GM12878 (cell line): ENCODE measurements at regions not wholly inside any gene's neighbourhood (a gene's known extent, or its start where the extent isn't known, plus 50 kb on each side); places are given as distances from the start of the nearest gene placed in this dataset.

Experiments
- EZH2 ChIP-seq: IDR thresholded peaks from 2 replicates; pipeline ENCODE4 v1.6.1; 2012; ENCODE audit warnings: low read depth, mild to moderate bottlenecking, control low read depth, inconsistent platforms, low read length, borderline replicate concordance; ENCODE audit not compliant: control insufficient read depth
- FOXK2 ChIP-seq: fragments of 450-650 bp; IDR thresholded peaks from 2 replicates; pipeline ENCODE4 v1.6.1; 2017; ENCODE audit warnings: mild to moderate bottlenecking, moderate library complexity
- NBN ChIP-seq: fragments of 450-650 bp; IDR thresholded peaks from 2 replicates; pipeline ENCODE4 v1.6.1; 2016
- TF ChIP-seq, protein P1 (sequence below), 3 experiments: IDR thresholded peaks in 2 of 3; conservative IDR thresholded peaks in 1 of 3; 2 replicates each; pipeline ENCODE4 v1.5.1; 2011; ENCODE audit warnings: low read depth in 3 of 3, low read length in 3 of 3, mild to moderate bottlenecking in 3 of 3, control low read depth in 2 of 3, moderate library complexity in 2 of 3, inconsistent platforms in 1 of 3, mixed read lengths in 1 of 3; ENCODE audit not compliant: control insufficient read depth in 2 of 3, insufficient read depth in 1 of 3; ENCODE audit errors: extremely low read depth in 1 of 3
- TF ChIP-seq, protein P2 (sequence below): IDR thresholded peaks from 2 replicates; pipeline ENCODE4 v1.6.1; 2012; ENCODE audit warnings: low read depth, low read length, improper control_type of control experiment

DNA sequence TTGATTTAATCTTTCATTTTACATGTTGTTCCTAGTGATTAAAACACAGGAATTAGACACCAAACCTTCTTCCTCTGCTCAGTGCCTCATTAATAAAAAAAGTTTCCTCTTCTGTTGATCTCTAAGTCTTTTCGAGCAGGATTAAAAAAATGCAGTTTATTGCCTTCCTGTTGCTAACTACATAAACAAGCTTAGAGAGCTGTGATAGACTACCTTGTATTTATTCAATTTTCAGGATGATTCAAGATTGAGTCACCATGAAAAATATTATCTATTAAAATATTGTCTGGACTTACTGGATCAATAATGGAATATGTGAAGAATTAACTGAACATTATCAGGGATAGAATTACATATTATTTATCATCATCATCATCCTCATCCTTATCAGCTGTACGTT, 1089.6 kb upstream of the CNTNAP5 start:
- TF ChIP-seq FOXK2: no peak
- no peak for TF ChIP-seq NBN
- TF ChIP-seq, protein P1, sequence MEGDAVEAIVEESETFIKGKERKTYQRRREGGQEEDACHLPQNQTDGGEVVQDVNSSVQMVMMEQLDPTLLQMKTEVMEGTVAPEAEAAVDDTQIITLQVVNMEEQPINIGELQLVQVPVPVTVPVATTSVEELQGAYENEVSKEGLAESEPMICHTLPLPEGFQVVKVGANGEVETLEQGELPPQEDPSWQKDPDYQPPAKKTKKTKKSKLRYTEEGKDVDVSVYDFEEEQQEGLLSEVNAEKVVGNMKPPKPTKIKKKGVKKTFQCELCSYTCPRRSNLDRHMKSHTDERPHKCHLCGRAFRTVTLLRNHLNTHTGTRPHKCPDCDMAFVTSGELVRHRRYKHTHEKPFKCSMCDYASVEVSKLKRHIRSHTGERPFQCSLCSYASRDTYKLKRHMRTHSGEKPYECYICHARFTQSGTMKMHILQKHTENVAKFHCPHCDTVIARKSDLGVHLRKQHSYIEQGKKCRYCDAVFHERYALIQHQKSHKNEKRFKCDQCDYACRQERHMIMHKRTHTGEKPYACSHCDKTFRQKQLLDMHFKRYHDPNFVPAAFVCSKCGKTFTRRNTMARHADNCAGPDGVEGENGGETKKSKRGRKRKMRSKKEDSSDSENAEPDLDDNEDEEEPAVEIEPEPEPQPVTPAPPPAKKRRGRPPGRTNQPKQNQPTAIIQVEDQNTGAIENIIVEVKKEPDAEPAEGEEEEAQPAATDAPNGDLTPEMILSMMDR (IDR thresholded peaks at IDR 0.05 in 2 of 3, conservative IDR thresholded peaks at IDR 0.05 in 1 of 3; ENCODE audit: control insufficient read depth in 2 of 3, extremely low read depth in 1 of 3, insufficient read depth in 1 of 3, low read depth in 3 of 3, low read length in 3 of 3): no peak
- TF ChIP-seq EZH2: no peak
- TF ChIP-seq, protein P2, sequence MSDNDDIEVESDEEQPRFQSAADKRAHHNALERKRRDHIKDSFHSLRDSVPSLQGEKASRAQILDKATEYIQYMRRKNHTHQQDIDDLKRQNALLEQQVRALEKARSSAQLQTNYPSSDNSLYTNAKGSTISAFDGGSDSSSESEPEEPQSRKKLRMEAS: no peak
